ENCODE measurements at regions not wholly inside any gene's neighbourhood (a gene's known extent, or its start where the extent isn't known, plus 50 kb on each side); places are given as distances from the start of the nearest gene placed in this dataset.

GRCh38 chr10:4188406-4188805, 403.4 kb upstream of the KLF6 start:
- TF ChIP-seq CTCF (IDR thresholded peaks at IDR 0.05) = no peak
- no peak for TF ChIP-seq POLR2A (IDR thresholded peaks at IDR 0.05)
